Ovary (tissue), 7 donors: ENCODE measurements at regions not wholly inside any gene's neighbourhood (a gene's known extent, or its start where the extent isn't known, plus 50 kb on each side); places are given as distances from the start of the nearest gene placed in this dataset.

Experiments
- DNase-seq, 5 donors: peaks; one replicate each; pipeline ENCODE4 v3.0.0-alpha.2; 2019 to 2020
- H3K27ac ChIP-seq, 2 donors: fragments of 200-600 bp; one replicate each; pipeline versions ENCODE4 v1.5.1 to v1.8.0; 2019 to 2022
- H3K27me3 ChIP-seq: fragments of 200-600 bp; one replicate; pipeline ENCODE4 v1.8.0; 2022
- H3K36me3 ChIP-seq: fragments of 200-600 bp; sonication (generic); one replicate; pipeline ENCODE4 v1.5.1; 2019
- H3K4me1 ChIP-seq: one replicate; pipeline ENCODE4 v1.8.1; 2013; ENCODE audit warnings: mild to moderate bottlenecking, moderate library complexity; ENCODE audit not compliant: insufficient read depth
- H3K4me3 ChIP-seq: fragments of 200-600 bp; sonication (generic); one replicate; pipeline ENCODE4 v1.5.1; 2017
- H3K9me3 ChIP-seq, 2 donors: fragments of 200-600 bp in 1 of 2; sonication (generic) in 1 of 2; one replicate each; pipeline versions ENCODE4 v1.5.1 to v1.8.1; 2013 to 2019; ENCODE audit warnings: mild to moderate bottlenecking in 1 of 2, moderate library complexity in 1 of 2
- CTCF ChIP-seq, 3 donors: fragments of 450-650 bp in 2 of 3; fragments of 200-600 bp in 1 of 3; IDR thresholded peaks; one replicate each; pipeline versions ENCODE4 v1.5.1 to v1.8.0; 2016 to 2022; ENCODE audit warnings: antibody characterized with exemption in 3 of 3, mild to moderate bottlenecking in 1 of 3
- EP300 ChIP-seq: sonication (generic); formaldehyde crosslinking; IDR thresholded peaks from one replicate; pipeline ENCODE4 v1.6.1; 2017; ENCODE audit warnings: antibody characterized with exemption
- POLR2A ChIP-seq: fragments of 450-650 bp; IDR thresholded peaks from one replicate; pipeline ENCODE4 v1.6.1; 2017; ENCODE audit warnings: antibody characterized with exemption, mild to moderate bottlenecking, moderate library complexity
- whole genome bisulfite sequencing, 3 donors: extraction: QIAGEN DNeasy Blood & Tissue Kit in 1 of 3; methylation state at CpG; one replicate each; pipeline versions ENCODE4 v1.1.5 to v1.1.7; 2013 to 2017; 5-methylcytosine and 5-hydroxymethylcytosine counted together
- intact Hi-C, 4 donors: fragments of 100-400 bp; cut with DNase I; formaldehyde crosslinking; loops; one replicate each; pipeline versions ENCODE4 v1.11.0 to v1.15.1; 2022 to 2023
- donor health status: DM: no; HTN: no; CAD: no; lungs with moderate emphysema.
- donor health status: DM: no; HTN: no; CAD: no.
- donor health status: Bipolar disorder and iron deficiency.
- donor health status: DM: no; HTN: no; CAD: no.
- donor health status: DM: yes; HTN: yes; CAD: no.

- Histone ChIP-seq H3K27ac (no peak overlapping the region), H3K27me3 (no peaks in the 10 kb centered on the region), H3K4me1 (no peaks in the 10 kb centered on the region), H3K4me3 (no peak overlapping the region), H3K9me3 (no peaks in the 10 kb centered on the region), H3K36me3 (no peaks in the 10 kb centered on the region)
- no peak for DNase-seq
- TF ChIP-seq POLR2A (no peak), EP300 (no peak), CTCF (IDR thresholded peaks at IDR 0.05) (no peak)
- intact Hi-C loops: no loop called here
- 74 to 83% (median 78%) methylated on average over 2 of the region's 2 CpGs for WGBS, 3 donors
These were observed 180.1 kb downstream of the C12orf50 start for GRCh38 chr12:87849074-87849473.

GRCh38 chr12:87848248-87848868 lies 180.8 kb downstream of the C12orf50 start:
- 10 to 14% (median 14%) methylated on average over 2 of the region's 2 CpGs for WGBS, 3 donors
- Histone ChIP-seq H3K4me3 (no peak overlapping the region), H3K9me3 (no peaks in the 10 kb centered on the region), H3K27me3 (no peaks in the 10 kb centered on the region), H3K36me3 (no peaks in the 10 kb centered on the region), H3K27ac (no peak overlapping the region), H3K4me1 (no peaks in the 10 kb centered on the region)
- intact Hi-C loops: no loop called here
- DNase-seq: no peak
- TF ChIP-seq EP300 (no peak), POLR2A (no peak), CTCF (IDR thresholded peaks at IDR 0.05) (peak in 2 of 3 donors; percentile 36 to 41)

- TF ChIP-seq POLR2A: no peak
- no peak for TF ChIP-seq CTCF (IDR thresholded peaks at IDR 0.05)
- no peak for TF ChIP-seq EP300
- Histone ChIP-seq H3K27ac (no peak overlapping the region), H3K4me1 (no peaks in the 10 kb centered on the region), H3K27me3 (no peaks in the 10 kb centered on the region), H3K9me3 (no peaks in the 10 kb centered on the region), H3K4me3 (no peak overlapping the region), H3K36me3 (no peaks in the 10 kb centered on the region)
- intact Hi-C loops: no loop called here
- no peak for DNase-seq
- whole genome bisulfite sequencing, 3 donors: 72 to 84% (median 81%) methylated on average over 4 of the region's 4 CpGs
These were observed 182.1 kb downstream of the C12orf50 start for GRCh38 chr12:87847147-87847546.

- no peak for DNase-seq
- TF ChIP-seq EP300 (no peak), CTCF (IDR thresholded peaks at IDR 0.05) (no peak), POLR2A (no peak)
- no peaks in the 10 kb centered on the region for H3K4me1 ChIP-seq
- no peaks in the 10 kb centered on the region for H3K36me3 ChIP-seq
- H3K9me3 ChIP-seq: no peaks in the 10 kb centered on the region
- no peak overlapping the region for H3K27ac ChIP-seq
- intact Hi-C loops: no loop called here
- H3K27me3 ChIP-seq: no peaks in the 10 kb centered on the region
- WGBS, 3 donors: 29 to 76% (median 57%) methylated on average over 2 of the region's 2 CpGs
- no peak overlapping the region for H3K4me3 ChIP-seq
These were observed 183.2 kb downstream of the C12orf50 start for GRCh38 chr12:87846045-87846444.
